Thyroid gland (tissue), 4 donors: ENCODE measurements at regions not wholly inside any gene's neighbourhood (a gene's known extent, or its start where the extent isn't known, plus 50 kb on each side); places are given as distances from the start of the nearest gene placed in this dataset.

Source experiments
- POLR2A ChIP-seq, 2 donors: fragments of 450-650 bp; IDR thresholded peaks; one replicate each; pipeline ENCODE4 v1.6.1; 2017; ENCODE audit warnings: antibody characterized with exemption in 2 of 2, mild to moderate bottlenecking in 2 of 2, moderate library complexity in 1 of 2
- TF ChIP-seq, protein P1 (sequence below), 6 experiments: fragments of 200-600 bp in 3 of 6; fragments of 450-650 bp in 3 of 6; sonication (generic) in 3 of 6; IDR thresholded peaks; one replicate each; pipeline ENCODE4 v1.5.1; 2016 to 2019; ENCODE audit warnings: antibody characterized with exemption in 6 of 6, mild to moderate bottlenecking in 2 of 6, inconsistent platforms in 1 of 6, moderate library complexity in 1 of 6

DNA sequence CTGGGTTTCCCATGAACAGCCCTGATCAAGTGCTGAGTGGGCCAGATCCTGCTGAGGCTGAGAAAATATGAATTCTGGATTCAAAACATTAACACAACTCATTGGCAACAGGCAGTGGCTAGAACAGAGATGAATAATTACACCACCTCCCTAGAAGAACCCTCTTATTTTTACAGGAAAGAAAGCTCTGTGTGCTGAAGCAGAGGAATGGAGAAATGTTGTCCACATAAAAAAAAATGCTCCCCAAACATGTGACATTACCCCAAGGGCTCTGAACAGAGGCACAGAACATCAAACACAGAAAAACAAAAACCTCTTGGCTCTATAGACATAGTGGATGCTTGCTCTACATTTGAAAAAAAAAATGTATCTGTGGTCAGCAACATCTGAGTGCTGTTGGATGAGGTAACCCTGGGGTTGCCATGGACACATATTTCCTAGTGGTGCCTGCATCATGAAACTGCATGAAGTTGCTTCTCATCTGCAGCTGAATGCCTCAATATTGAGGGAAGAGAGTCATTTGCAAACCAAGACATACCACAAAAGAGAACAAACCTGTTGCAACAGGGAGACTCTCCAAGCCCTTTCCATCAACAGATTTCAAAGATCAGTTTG is 98.8 kb downstream of the SNX19 start:
- TF ChIP-seq, protein P1, sequence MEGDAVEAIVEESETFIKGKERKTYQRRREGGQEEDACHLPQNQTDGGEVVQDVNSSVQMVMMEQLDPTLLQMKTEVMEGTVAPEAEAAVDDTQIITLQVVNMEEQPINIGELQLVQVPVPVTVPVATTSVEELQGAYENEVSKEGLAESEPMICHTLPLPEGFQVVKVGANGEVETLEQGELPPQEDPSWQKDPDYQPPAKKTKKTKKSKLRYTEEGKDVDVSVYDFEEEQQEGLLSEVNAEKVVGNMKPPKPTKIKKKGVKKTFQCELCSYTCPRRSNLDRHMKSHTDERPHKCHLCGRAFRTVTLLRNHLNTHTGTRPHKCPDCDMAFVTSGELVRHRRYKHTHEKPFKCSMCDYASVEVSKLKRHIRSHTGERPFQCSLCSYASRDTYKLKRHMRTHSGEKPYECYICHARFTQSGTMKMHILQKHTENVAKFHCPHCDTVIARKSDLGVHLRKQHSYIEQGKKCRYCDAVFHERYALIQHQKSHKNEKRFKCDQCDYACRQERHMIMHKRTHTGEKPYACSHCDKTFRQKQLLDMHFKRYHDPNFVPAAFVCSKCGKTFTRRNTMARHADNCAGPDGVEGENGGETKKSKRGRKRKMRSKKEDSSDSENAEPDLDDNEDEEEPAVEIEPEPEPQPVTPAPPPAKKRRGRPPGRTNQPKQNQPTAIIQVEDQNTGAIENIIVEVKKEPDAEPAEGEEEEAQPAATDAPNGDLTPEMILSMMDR (IDR thresholded peaks at IDR 0.05), result no peak
- no peak for TF ChIP-seq POLR2A (IDR thresholded peaks at IDR 0.05)
